ENCODE measurements at regions not wholly inside any gene's neighbourhood (a gene's known extent, or its start where the extent isn't known, plus 50 kb on each side); places are given as distances from the start of the nearest gene placed in this dataset.

DNA sequence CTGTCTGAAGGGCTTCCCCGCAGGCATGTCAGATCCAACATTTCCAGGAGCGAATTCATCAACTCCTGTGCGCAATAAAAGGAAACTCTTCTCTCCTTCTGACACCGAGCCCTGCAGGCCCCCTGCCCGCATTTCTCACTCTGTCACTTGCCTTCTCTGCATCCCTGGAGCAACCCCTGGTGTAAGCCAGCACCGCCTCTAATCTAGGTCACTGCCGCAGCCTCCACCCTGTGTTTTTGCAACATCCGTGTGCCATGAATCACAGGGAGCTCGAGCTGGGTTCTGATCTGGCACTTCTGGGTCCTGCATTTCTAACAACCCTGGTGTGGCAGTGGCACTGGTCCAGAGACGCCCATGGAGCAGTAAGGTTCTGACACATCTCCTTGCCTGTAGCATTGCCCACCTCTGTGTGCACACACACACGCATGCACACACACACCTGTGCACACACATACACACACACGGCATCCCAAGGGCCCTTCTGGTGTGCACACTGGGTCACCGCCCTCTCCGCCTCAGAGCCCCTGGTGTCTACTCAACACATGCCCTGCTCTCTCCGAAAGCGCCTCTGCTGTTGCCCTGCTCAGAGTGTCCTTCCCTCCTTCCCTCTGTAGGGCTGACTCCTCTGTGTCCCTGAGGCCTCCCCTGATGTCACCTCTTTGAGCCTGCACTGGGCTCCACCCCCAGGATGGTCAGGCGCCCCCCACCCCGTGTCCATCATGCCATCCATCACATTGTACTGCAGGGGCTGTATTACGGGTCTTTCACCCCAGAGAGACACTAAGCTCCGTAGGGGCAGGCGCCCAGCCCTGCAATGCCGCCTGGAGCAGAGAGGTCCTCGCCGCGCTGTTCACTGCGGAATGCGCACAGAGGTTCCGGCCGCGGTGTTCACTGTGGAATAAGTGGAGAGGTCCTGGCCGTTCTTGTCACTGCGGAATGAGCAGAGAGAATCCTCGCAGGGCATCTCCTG, 111.4 kb upstream of the SFSWAP start:
- Histone ChIP-seq H3K27me3 (ENCODE audit: control insufficient read depth, insufficient read depth, low read length) (no peaks in the 10 kb centered on the region), H3K27ac (ENCODE audit: insufficient read depth, low read length) (no peak overlapping the region), H2BK15ac (ENCODE audit: low read depth, low read length) (no peak overlapping the region), H3K36me3 (ENCODE audit: control insufficient read depth, insufficient read depth, low read length) (no peaks in the 10 kb centered on the region), H3K4me1 (ENCODE audit: control insufficient read depth, insufficient read depth, low read length) (no peaks in the 10 kb centered on the region), H2AK5ac (ENCODE audit: low read depth, low read length) (no peak overlapping the region), H3K4me3 (ENCODE audit: insufficient read depth, low read depth, low read length) (no peak overlapping the region), H3K56ac (ENCODE audit: extremely low read depth, insufficient read depth, low read length) (no peak overlapping the region), H2AK9ac (replicated peaks; ENCODE audit: low read depth, low read length, poor library complexity) (no peak overlapping the region), H2BK120ac (ENCODE audit: low read depth, low read length) (no peak overlapping the region), H2AFZ (replicated peaks; ENCODE audit: low read length, poor library complexity) (no peak overlapping the region), H3K4me2 (ENCODE audit: low read depth, low read length) (no peak overlapping the region), H3K23ac (ENCODE audit: low read depth, low read length) (no peak overlapping the region), H3K14ac (replicated peaks; ENCODE audit: low read depth, low read length) (no peak overlapping the region), H3K9ac (ENCODE audit: low read depth, low read length) (no peak overlapping the region), H3K79me1 (ENCODE audit: low read depth in 1 of 2, low read length in 2 of 2) (no peaks in the 10 kb centered on the region), H3K9me3 (ENCODE audit: control insufficient read depth, insufficient read depth, low read length) (peaks cover 5% of the 10 kb centered on the region; the same call in 1 of the 2 replicates), H4K8ac (ENCODE audit: low read depth in 2 of 2, low read length in 2 of 2) (no peak overlapping the region), H3K4ac (ENCODE audit: low read depth, low read length) (no peak overlapping the region), H2BK5ac (ENCODE audit: low read depth, low read length, poor library complexity, severe bottlenecking) (no peak overlapping the region), H4K5ac (ENCODE audit: low read depth, low read length) (no peak overlapping the region), H4K20me1 (ENCODE audit: insufficient read depth, low read length) (no peaks in the 10 kb centered on the region), H2BK20ac (ENCODE audit: low read depth, low read length) (no peak overlapping the region), H4K91ac (ENCODE audit: insufficient read depth, low read depth, low read length) (no peak overlapping the region), H3K18ac (ENCODE audit: low read depth, low read length) (no peak overlapping the region), H3K9me1 (ENCODE audit: insufficient read depth, low read length) (no peaks in the 10 kb centered on the region)
- dilution Hi-C loops (cut with HindIII; ENCODE audit: low sequenced_read_pairs, unreplicated experiment) (no loop called here), intact Hi-C loops (cut with micrococcal nuclease) (loop anchor here (10.0 kb wide), 1 partner anchor 95 kb away; no protein-coding TSS in a partner anchor), in situ Hi-C loops (cut with MboI; ENCODE audit: low sequenced_read_pairs) (no loop called here)
- no TSS peak for BruUV-seq (replicated peaks)
- 57% methylated on average over 12 of the region's 33 CpGs; no CpG with 5 or more reads in 1 of the 2 experiments for WGBS, 2 experiments (ENCODE audit: extremely low coverage in 2 of 2, insufficient read length in 1 of 2)
- CTCF ChIA-PET: no interaction called here
- ATAC-seq (ENCODE audit: low read depth) (no peak), DNase-seq (no peak)
- POLR2A ChIA-PET (ENCODE audit: unreplicated experiment): no interaction called here
- TF ChIP-seq SMC3 (IDR thresholded peaks at IDR 0.05; ENCODE audit: low read depth, low read length) (no peak), CEBPB (IDR thresholded peaks at IDR 0.05; ENCODE audit: low read depth, low read length) (no peak), MAFK (IDR thresholded peaks at IDR 0.05; ENCODE audit: low read depth, low read length) (no peak), RCOR1 (IDR thresholded peaks at IDR 0.05; ENCODE audit: insufficient replicate concordance, low read length) (no peak), MAZ (IDR thresholded peaks at IDR 0.05; ENCODE audit: borderline replicate concordance, low read depth, low read length) (no peak), RAD21 (IDR thresholded peaks at IDR 0.05; ENCODE audit: low read length) (no peak), POLR2A (IDR thresholded peaks at IDR 0.05; ENCODE audit: low read depth, low read length) (no peak), BHLHE40 (IDR thresholded peaks at IDR 0.05; ENCODE audit: low read depth, low read length) (no peak), FOS (IDR thresholded peaks at IDR 0.05; ENCODE audit: low read depth, low read length) (no peak), USF2 (IDR thresholded peaks at IDR 0.05; ENCODE audit: low read depth, low read length) (no peak), RFX5 (IDR thresholded peaks at IDR 0.05; ENCODE audit: low read depth, low read length) (no peak), NFE2L2 (IDR thresholded peaks at IDR 0.05; ENCODE audit: low read depth, low read length) (no peak), ELK1 (IDR thresholded peaks at IDR 0.05; ENCODE audit: borderline replicate concordance, low read depth, low read length) (no peak), CTCF (conservative IDR thresholded peaks at IDR 0.05; ENCODE audit: low read depth, low read length) (no peak)

Measured in IMR-90 (cell line).